Loucy (cell line): ENCODE measurements at regions not wholly inside any gene's neighbourhood (a gene's known extent, or its start where the extent isn't known, plus 50 kb on each side); places are given as distances from the start of the nearest gene placed in this dataset.
A peak's percentile ranks its signal among the peaks of the same experiment; 100 is the strongest.
"Not testable (repeated sequence)": the region's sequence is repeated elsewhere in the genome, so short reads cannot be mapped to it uniquely, and the experiment has no call there.

Experiments
- H2AFZ ChIP-seq: fragments of 200-600 bp; sonication (generic); 2 replicates; pipeline ENCODE4 v1.6.0; 2016; ENCODE audit warnings: antibody characterized with exemption, mild to moderate bottlenecking, low read length, moderate library complexity
- H3F3A ChIP-seq: fragments of 200-600 bp; 2 replicates; pipeline ENCODE4 v1.6.0; 2016; ENCODE audit warnings: antibody characterized with exemption, low read depth, mild to moderate bottlenecking
- H3K27me3 ChIP-seq: fragments of 200-600 bp; sonication (generic); 2 replicates; pipeline ENCODE4 v1.6.1; 2014; ENCODE audit warnings: low read length, mild to moderate bottlenecking; ENCODE audit not compliant: insufficient read depth, poor library complexity, severe bottlenecking
- H3K36me3 ChIP-seq: fragments of 200-600 bp; sonication (generic); 2 replicates; pipeline ENCODE4 v1.6.1; 2016; ENCODE audit warnings: low read length; ENCODE audit not compliant: insufficient read depth
- H3K4me1 ChIP-seq: fragments of 200-600 bp; sonication (generic); 2 replicates; pipeline ENCODE4 v1.5.1; 2014; ENCODE audit warnings: low read length, mild to moderate bottlenecking; ENCODE audit not compliant: insufficient read depth, poor library complexity, severe bottlenecking
- H3K4me2 ChIP-seq: fragments of 200-600 bp; sonication (generic); 2 replicates; pipeline ENCODE4 v1.6.0; 2014; ENCODE audit warnings: antibody characterized with exemption, low read length, low read depth, mild to moderate bottlenecking; ENCODE audit not compliant: poor library complexity, severe bottlenecking
- H3K4me3 ChIP-seq: fragments of 200-600 bp; sonication (generic); 2 replicates; pipeline ENCODE4 v1.5.1; 2014; ENCODE audit warnings: low read length, mild to moderate bottlenecking, mixed read lengths; ENCODE audit not compliant: poor library complexity, severe bottlenecking
- H3K79me2 ChIP-seq: fragments of 200-600 bp; sonication (generic); 2 replicates; pipeline ENCODE4 v1.6.1; 2014; ENCODE audit warnings: low read length; ENCODE audit not compliant: insufficient read depth
- H3K9ac ChIP-seq: fragments of 200-600 bp; sonication (generic); 2 replicates; pipeline ENCODE4 v1.6.0; 2014; ENCODE audit warnings: mild to moderate bottlenecking, low read depth, low read length, moderate library complexity; ENCODE audit not compliant: poor library complexity, severe bottlenecking
- H3K9me2 ChIP-seq: fragments of 200-600 bp; sonication (generic); replicated peaks from 2 replicates; pipeline ENCODE4 v1.6.1; 2016; ENCODE audit warnings: low read depth, low read length, mixed read lengths
- H3K9me3 ChIP-seq: fragments of 200-600 bp; sonication (generic); 2 replicates; pipeline ENCODE4 v1.6.1; 2014; ENCODE audit warnings: mild to moderate bottlenecking, antibody characterized with exemption, low read length, low read depth; ENCODE audit not compliant: insufficient read depth
- H4K20me1 ChIP-seq: fragments of 200-600 bp; sonication (generic); 2 replicates; pipeline ENCODE4 v1.6.0; 2014; ENCODE audit warnings: antibody characterized with exemption, low read length, mild to moderate bottlenecking; ENCODE audit not compliant: insufficient read depth, poor library complexity, severe bottlenecking
- EZH2phosphoT487 ChIP-seq: fragments of 200-600 bp; IDR thresholded peaks from 2 replicates; pipeline ENCODE4 v1.6.1; 2018; ENCODE audit warnings: antibody characterized with exemption, mild to moderate bottlenecking, moderate library complexity, borderline replicate concordance
- TF ChIP-seq, protein P1 (sequence below): fragments of 200-600 bp; sonication (generic); conservative IDR thresholded peaks from 2 replicates; pipeline ENCODE4 v1.5.1; 2014; ENCODE audit warnings: mild to moderate bottlenecking, antibody characterized with exemption, low read length

DNA sequence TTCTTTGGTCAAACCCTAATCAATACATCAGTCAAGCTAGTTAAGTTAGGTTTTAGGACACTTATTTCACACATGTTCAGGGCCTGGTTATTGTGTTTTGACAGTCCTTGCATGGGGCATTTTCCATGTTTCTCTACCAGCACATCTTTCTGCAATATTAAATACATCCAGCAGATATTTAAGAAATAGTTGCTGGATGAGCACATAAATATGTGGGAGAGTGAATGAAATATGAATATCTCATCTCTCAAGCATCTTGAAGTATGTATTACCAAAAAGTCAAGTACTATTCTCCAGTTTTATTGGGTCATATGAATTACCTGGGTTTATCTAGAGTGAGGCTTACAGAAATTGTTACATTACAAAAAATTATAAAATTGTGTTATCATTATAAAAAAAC lies 621.9 kb upstream of the GJE1 start:
- H3K79me2 ChIP-seq, result no peaks in the 10 kb centered on the region
- H3K9ac ChIP-seq, result no peak overlapping the region
- H3K36me3 ChIP-seq, result no peaks in the 10 kb centered on the region
- no peak overlapping the region for H2AFZ ChIP-seq
- no peak overlapping the region for H3K4me2 ChIP-seq
- peaks cover 1% of the 10 kb centered on the region; the same call in 1 of the 2 replicates for H3K9me3 ChIP-seq
- no peaks in the 10 kb centered on the region for H3F3A ChIP-seq
- no peaks in the 10 kb centered on the region for H4K20me1 ChIP-seq
- no peak overlapping the region for H3K4me3 ChIP-seq
- TF ChIP-seq EZH2phosphoT487, result no peak
- TF ChIP-seq, protein P1, sequence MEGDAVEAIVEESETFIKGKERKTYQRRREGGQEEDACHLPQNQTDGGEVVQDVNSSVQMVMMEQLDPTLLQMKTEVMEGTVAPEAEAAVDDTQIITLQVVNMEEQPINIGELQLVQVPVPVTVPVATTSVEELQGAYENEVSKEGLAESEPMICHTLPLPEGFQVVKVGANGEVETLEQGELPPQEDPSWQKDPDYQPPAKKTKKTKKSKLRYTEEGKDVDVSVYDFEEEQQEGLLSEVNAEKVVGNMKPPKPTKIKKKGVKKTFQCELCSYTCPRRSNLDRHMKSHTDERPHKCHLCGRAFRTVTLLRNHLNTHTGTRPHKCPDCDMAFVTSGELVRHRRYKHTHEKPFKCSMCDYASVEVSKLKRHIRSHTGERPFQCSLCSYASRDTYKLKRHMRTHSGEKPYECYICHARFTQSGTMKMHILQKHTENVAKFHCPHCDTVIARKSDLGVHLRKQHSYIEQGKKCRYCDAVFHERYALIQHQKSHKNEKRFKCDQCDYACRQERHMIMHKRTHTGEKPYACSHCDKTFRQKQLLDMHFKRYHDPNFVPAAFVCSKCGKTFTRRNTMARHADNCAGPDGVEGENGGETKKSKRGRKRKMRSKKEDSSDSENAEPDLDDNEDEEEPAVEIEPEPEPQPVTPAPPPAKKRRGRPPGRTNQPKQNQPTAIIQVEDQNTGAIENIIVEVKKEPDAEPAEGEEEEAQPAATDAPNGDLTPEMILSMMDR, result no peak
- peaks cover 8% of the 10 kb centered on the region for H3K4me1 ChIP-seq
- H3K27me3 ChIP-seq, result no peaks in the 10 kb centered on the region
- no peaks in the 10 kb centered on the region for H3K9me2 ChIP-seq

DNA sequence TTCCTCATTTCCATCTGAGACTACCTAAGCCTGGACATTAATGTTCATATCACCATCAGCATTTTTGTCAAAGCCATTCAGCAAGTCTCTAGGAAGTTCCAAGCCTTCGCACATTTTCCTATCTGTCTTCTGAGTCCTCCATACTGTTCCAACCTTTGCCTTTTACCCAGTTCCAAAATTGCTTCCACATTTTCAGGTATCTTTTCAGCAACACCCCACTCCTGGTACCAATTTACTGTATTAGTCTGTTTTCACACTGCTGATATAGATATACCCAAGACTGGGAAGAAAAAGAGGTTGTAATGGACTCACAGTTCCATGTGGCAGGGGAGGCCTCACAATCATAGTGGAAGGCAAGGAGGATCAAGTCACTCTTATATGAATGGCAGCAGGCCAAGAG lies 626.7 kb upstream of the GJE1 start:
- not testable (repeated sequence) for H4K20me1 ChIP-seq, H3K4me1 ChIP-seq, H3K36me3 ChIP-seq, H3K4me3 ChIP-seq, H3K79me2 ChIP-seq, H3K4me2 ChIP-seq, H3K27me3 ChIP-seq, H2AFZ ChIP-seq, H3K9me2 ChIP-seq, H3F3A ChIP-seq, H3K9ac ChIP-seq, H3K9me3 ChIP-seq

DNA sequence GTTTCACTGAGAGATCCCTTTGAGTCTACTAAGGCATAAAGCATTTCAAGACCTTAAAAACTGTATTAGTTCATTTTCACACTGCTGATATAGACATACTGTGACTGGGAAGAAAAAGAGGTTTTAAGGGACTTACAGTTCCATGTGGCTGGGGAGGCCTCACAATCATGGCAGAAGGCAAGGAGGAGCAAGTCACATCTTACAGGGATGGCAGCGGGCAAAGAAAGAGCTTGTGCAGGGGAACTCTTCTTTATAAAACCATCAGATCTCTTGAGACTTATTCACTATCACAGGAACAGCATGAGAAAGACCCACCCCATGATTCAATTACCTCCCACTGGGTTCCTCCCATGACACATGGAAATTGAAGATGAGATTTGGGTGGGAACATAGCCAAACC lies 628.4 kb upstream of the GJE1 start:
- not testable (repeated sequence) for H3K36me3 ChIP-seq, H3F3A ChIP-seq, H3K4me1 ChIP-seq, H3K27me3 ChIP-seq, H3K4me3 ChIP-seq, H4K20me1 ChIP-seq, H3K9me3 ChIP-seq, H3K9me2 ChIP-seq, H3K4me2 ChIP-seq, H2AFZ ChIP-seq, H3K79me2 ChIP-seq, H3K9ac ChIP-seq

DNA sequence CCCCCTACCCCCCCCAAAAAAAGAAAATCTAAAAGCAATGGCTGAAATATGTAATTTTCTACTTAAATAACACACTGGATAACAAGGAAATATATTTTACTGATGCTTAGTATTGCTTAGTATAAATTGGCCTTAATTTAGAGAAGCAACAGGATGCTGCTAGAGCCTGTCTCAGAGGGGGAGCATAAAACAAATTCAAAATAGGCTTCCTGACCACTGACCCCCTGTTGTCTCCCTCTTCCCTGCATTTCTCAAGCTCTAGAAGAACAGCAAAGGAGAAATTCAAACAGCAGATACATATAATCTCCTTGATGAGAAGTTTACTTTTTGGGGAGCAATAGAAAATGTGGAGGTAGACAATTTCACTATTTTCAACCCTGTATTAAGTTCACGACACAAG lies 631.1 kb upstream of the GJE1 start:
- Histone ChIP-seq H3K4me2 (no peak overlapping the region), H3K4me3 (no peak overlapping the region), H3K9ac (no peak overlapping the region), H4K20me1 (no peaks in the 10 kb centered on the region), H2AFZ (peak overlapping the region; percentile 64; the same call in 1 of the 2 replicates), H3K9me3 (peaks cover 2% of the 10 kb centered on the region; the same call in 1 of the 2 replicates), H3F3A (no peaks in the 10 kb centered on the region), H3K9me2 (no peaks in the 10 kb centered on the region), H3K27me3 (no peaks in the 10 kb centered on the region), H3K36me3 (no peaks in the 10 kb centered on the region), H3K79me2 (no peaks in the 10 kb centered on the region), H3K4me1 (peaks cover 2% of the 10 kb centered on the region)
- TF ChIP-seq EZH2phosphoT487, result no peak
- TF ChIP-seq, protein P1, result no peak
